H1 (cell line): ENCODE measurements at regions not wholly inside any gene's neighbourhood (a gene's known extent, or its start where the extent isn't known, plus 50 kb on each side); places are given as distances from the start of the nearest gene placed in this dataset.

Experiments used
- ASH2L ChIP-seq: fragments of 200-600, 300-600 bp; sonication (generic); IDR thresholded peaks from one replicate; pipeline ENCODE4 v1.7.1; 2017; ENCODE audit warnings: low read length
- BRCA1 ChIP-seq: IDR thresholded peaks from 2 replicates; pipeline ENCODE4 v1.6.1; 2012; ENCODE audit warnings: low read depth, low read length, improper control_type of control experiment
- CHD1 ChIP-seq: IDR thresholded peaks from 2 replicates; pipeline ENCODE4 v1.6.1; 2012; ENCODE audit warnings: low read depth, low read length, improper control_type of control experiment
- CHD7 ChIP-seq: fragments of 300-600 bp; sonication (generic); IDR thresholded peaks from 2 replicates; pipeline ENCODE4 v1.7.1; 2012; ENCODE audit warnings: low read length, moderate library complexity, mild to moderate bottlenecking, inconsistent platforms; ENCODE audit not compliant: insufficient replicate concordance
- KDM5A ChIP-seq: fragments of 200-600 bp; IDR thresholded peaks from 2 replicates; pipeline ENCODE4 v1.7.1; 2012; ENCODE audit warnings: mild to moderate bottlenecking, low read length, inconsistent platforms, mixed read lengths
- SIN3A ChIP-seq, 2 experiments: IDR thresholded peaks in 1 of 2; conservative IDR thresholded peaks in 1 of 2; 2 replicates each; pipeline ENCODE4 v1.6.1; 2011 to 2012; ENCODE audit warnings: low read length in 2 of 2, improper control_type of control experiment in 1 of 2, low read depth in 1 of 2, mild to moderate bottlenecking in 1 of 2
- TAF7 ChIP-seq: optimal IDR thresholded peaks from 2 replicates; pipeline ENCODE3; 2011; ENCODE audit warnings: low read depth, mild to moderate bottlenecking, inconsistent platforms, low read length, moderate library complexity, borderline replicate concordance

GRCh38 chr14:97153527-97153926 is 356.3 kb downstream of the VRK1 start (continued):
- TF ChIP-seq CHD7 (no peak), BRCA1 (no peak), CHD1 (no peak), ASH2L (no peak), SIN3A (conservative IDR thresholded peaks at IDR 0.05 in 1 of 2, IDR thresholded peaks at IDR 0.05 in 1 of 2; ENCODE audit: low read depth in 1 of 2, low read length in 2 of 2) (no peak), TAF7 (no peak), KDM5A (no peak)
- TF ChIP-seq, all 59 proteins: peak for 0
